ENCODE measurements at regions not wholly inside any gene's neighbourhood (a gene's known extent, or its start where the extent isn't known, plus 50 kb on each side); places are given as distances from the start of the nearest gene placed in this dataset.

GRCh38 chr17:79469646-79470045, 141.2 kb downstream of the RBFOX3 start:
- TF ChIP-seq CTCF (IDR thresholded peaks at IDR 0.05), result no peak
- no peak for TF ChIP-seq POLR2A (IDR thresholded peaks at IDR 0.05)
- TF ChIP-seq POLR2AphosphoS5 (IDR thresholded peaks at IDR 0.05), result no peak
- TF ChIP-seq EP300 (IDR thresholded peaks at IDR 0.05), result no peak
